ENCODE measurements at regions not wholly inside any gene's neighbourhood (a gene's known extent, or its start where the extent isn't known, plus 50 kb on each side); places are given as distances from the start of the nearest gene placed in this dataset.

- Mint-ChIP-seq H3K27ac (ENCODE audit: unreplicated experiment) (no peak overlapping the region), H3K9me3 (ENCODE audit: unreplicated experiment) (no peaks in the 10 kb centered on the region), H3K4me3 (ENCODE audit: unreplicated experiment) (no peak overlapping the region), H3K36me3 (ENCODE audit: unreplicated experiment) (no peaks in the 10 kb centered on the region), H3K27me3 (ENCODE audit: unreplicated experiment) (no peaks in the 10 kb centered on the region), H3K4me1 (ENCODE audit: unreplicated experiment) (no peaks in the 10 kb centered on the region)
- DNase-seq (ENCODE audit: extremely low spot score, unreplicated experiment): no peak
- TF ChIP-seq, protein P1, sequence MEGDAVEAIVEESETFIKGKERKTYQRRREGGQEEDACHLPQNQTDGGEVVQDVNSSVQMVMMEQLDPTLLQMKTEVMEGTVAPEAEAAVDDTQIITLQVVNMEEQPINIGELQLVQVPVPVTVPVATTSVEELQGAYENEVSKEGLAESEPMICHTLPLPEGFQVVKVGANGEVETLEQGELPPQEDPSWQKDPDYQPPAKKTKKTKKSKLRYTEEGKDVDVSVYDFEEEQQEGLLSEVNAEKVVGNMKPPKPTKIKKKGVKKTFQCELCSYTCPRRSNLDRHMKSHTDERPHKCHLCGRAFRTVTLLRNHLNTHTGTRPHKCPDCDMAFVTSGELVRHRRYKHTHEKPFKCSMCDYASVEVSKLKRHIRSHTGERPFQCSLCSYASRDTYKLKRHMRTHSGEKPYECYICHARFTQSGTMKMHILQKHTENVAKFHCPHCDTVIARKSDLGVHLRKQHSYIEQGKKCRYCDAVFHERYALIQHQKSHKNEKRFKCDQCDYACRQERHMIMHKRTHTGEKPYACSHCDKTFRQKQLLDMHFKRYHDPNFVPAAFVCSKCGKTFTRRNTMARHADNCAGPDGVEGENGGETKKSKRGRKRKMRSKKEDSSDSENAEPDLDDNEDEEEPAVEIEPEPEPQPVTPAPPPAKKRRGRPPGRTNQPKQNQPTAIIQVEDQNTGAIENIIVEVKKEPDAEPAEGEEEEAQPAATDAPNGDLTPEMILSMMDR (IDR thresholded peaks at IDR 0.05): no peak
Observed at GRCh38 chr11:36868380-36868779, 270.3 kb upstream of the RAG2 start.

- Mint-ChIP-seq H3K36me3 (ENCODE audit: unreplicated experiment) (no peaks in the 10 kb centered on the region), H3K9me3 (ENCODE audit: unreplicated experiment) (no peaks in the 10 kb centered on the region), H3K4me1 (ENCODE audit: unreplicated experiment) (no peaks in the 10 kb centered on the region)
Observed at GRCh38 chr11:36865846-36866245, 267.8 kb upstream of the RAG2 start.

DNA sequence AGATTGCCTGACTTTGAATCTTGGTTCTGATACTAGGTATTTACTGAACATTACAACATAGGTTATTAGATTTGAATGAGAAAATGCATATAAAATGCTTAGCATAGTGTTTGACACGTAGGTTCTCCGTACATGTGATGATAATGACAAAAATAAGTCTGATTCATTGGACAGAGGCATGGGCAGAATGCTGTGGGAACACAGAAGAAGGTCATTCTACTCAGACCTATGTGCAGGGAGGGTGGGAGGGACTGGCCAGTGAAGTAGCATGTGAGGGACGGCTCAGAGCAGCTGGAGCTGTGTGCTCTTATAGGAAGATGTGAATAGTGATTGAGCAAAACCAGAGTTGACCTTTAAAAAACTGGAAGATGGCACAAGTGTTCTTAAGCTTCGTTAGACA is 256.8 kb upstream of the RAG2 start:
- H3K27me3 Mint-ChIP-seq (ENCODE audit: unreplicated experiment): no peaks in the 10 kb centered on the region
- H3K4me3 Mint-ChIP-seq (ENCODE audit: unreplicated experiment): no peak overlapping the region
- no peaks in the 10 kb centered on the region for H3K9me3 Mint-ChIP-seq (ENCODE audit: unreplicated experiment)
- H3K4me1 Mint-ChIP-seq (ENCODE audit: unreplicated experiment): no peaks in the 10 kb centered on the region
- no peak for DNase-seq (ENCODE audit: extremely low spot score, unreplicated experiment)
- no peak overlapping the region for H3K27ac Mint-ChIP-seq (ENCODE audit: unreplicated experiment)
- TF ChIP-seq, protein P1 (IDR thresholded peaks at IDR 0.05): no peak
- no peaks in the 10 kb centered on the region for H3K36me3 Mint-ChIP-seq (ENCODE audit: unreplicated experiment)

More at GRCh38 chr11:36865846-36866245, 267.8 kb upstream of the RAG2 start:
- Mint-ChIP-seq H3K27ac (ENCODE audit: unreplicated experiment) (no peak overlapping the region), H3K4me3 (ENCODE audit: unreplicated experiment) (no peak overlapping the region), H3K27me3 (ENCODE audit: unreplicated experiment) (no peaks in the 10 kb centered on the region)
- TF ChIP-seq, protein P1 (IDR thresholded peaks at IDR 0.05): no peak
- DNase-seq (ENCODE audit: extremely low spot score, unreplicated experiment): no peak

GRCh38 chr11:36848660-36849059 is 250.6 kb upstream of the RAG2 start:
- no peak for DNase-seq (ENCODE audit: extremely low spot score, unreplicated experiment)
- H3K36me3 Mint-ChIP-seq (ENCODE audit: unreplicated experiment): no peaks in the 10 kb centered on the region
- TF ChIP-seq, protein P1 (IDR thresholded peaks at IDR 0.05): no peak
- H3K4me1 Mint-ChIP-seq (ENCODE audit: unreplicated experiment): no peaks in the 10 kb centered on the region
- H3K27ac Mint-ChIP-seq (ENCODE audit: unreplicated experiment): no peak overlapping the region
- H3K27me3 Mint-ChIP-seq (ENCODE audit: unreplicated experiment): peaks cover 2% of the 10 kb centered on the region
- H3K4me3 Mint-ChIP-seq (ENCODE audit: unreplicated experiment): no peak overlapping the region
- H3K9me3 Mint-ChIP-seq (ENCODE audit: unreplicated experiment): no peaks in the 10 kb centered on the region

- Mint-ChIP-seq H3K27me3 (ENCODE audit: unreplicated experiment) (no peaks in the 10 kb centered on the region), H3K36me3 (ENCODE audit: unreplicated experiment) (no peaks in the 10 kb centered on the region), H3K9me3 (ENCODE audit: unreplicated experiment) (no peaks in the 10 kb centered on the region), H3K27ac (ENCODE audit: unreplicated experiment) (no peak overlapping the region), H3K4me1 (ENCODE audit: unreplicated experiment) (no peaks in the 10 kb centered on the region), H3K4me3 (ENCODE audit: unreplicated experiment) (no peak overlapping the region)
- no peak for DNase-seq (ENCODE audit: extremely low spot score, unreplicated experiment)
- TF ChIP-seq, protein P1 (IDR thresholded peaks at IDR 0.05): no peak
Observed at GRCh38 chr11:36840378-36840777, 242.3 kb upstream of the RAG2 start.

All from osteocyte (in vitro differentiated cells).